ENCODE measurements at regions not wholly inside any gene's neighbourhood (a gene's known extent, or its start where the extent isn't known, plus 50 kb on each side); places are given as distances from the start of the nearest gene placed in this dataset.

GRCh38 chr5:2032432-2032831 is 149.7 kb upstream of the IRX4 start:
- no peak for DNase-seq (ENCODE audit: low read depth)

GRCh38 chr5:2031581-2031980 is 148.9 kb upstream of the IRX4 start:
- DNase-seq (ENCODE audit: low read depth): no peak

- DNase-seq (ENCODE audit: low read depth): no peak
Observed at GRCh38 chr5:2030131-2030530, 147.4 kb upstream of the IRX4 start.

DNA sequence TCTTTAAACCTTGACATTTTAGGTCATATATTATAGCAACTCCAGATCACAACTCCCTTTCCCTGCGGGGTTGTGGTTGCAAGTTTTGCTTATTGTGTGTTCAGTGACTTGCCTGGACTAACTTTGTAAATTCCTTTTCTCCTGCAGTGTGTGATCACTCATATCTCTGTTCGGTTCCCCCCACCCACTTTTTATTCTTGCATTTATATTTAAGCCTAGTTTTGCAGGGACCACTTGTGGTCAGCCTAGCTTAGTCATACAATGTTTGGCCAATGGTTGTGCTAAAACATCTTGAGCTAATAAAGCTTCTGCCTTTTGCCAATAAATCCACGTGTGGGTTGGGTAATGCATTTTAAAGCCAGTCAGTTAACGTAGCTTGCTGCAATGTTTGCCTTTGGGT is 146.5 kb upstream of the IRX4 start:
- DNase-seq (ENCODE audit: low read depth): no peak

GRCh38 chr5:2027790-2028189 is 145.1 kb upstream of the IRX4 start:
- DNase-seq (ENCODE audit: low read depth): no peak

- DNase-seq (ENCODE audit: low read depth): no peak
Observed at GRCh38 chr5:2024986-2025721, 142.4 kb upstream of the IRX4 start.

DNA sequence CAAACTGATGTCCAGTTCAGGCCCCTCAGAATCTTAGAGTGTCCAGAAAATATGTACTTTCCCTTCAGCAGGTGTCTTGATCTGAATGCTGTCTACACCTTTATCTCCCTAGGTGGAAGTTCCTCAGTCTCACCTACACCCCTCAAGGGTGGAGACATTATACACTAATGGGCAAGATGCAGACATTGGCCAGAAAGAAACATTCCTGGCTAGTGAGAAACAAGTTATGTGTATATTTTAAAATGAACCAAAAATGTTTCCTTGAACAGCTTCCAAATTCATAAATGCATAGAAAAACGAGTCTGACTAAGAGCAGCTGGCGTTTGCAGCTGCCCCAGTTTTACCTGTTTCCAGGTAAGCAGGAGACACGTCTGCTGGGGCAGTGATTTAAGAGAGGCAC is 140.5 kb upstream of the IRX4 start:
- DNase-seq (ENCODE audit: low read depth): no peak

GRCh38 chr5:2022436-2022835 is 139.7 kb upstream of the IRX4 start:
- no peak for DNase-seq (ENCODE audit: low read depth)

- DNase-seq (ENCODE audit: low read depth): no peak
Observed at GRCh38 chr5:2021484-2022176, 138.9 kb upstream of the IRX4 start.

DNA sequence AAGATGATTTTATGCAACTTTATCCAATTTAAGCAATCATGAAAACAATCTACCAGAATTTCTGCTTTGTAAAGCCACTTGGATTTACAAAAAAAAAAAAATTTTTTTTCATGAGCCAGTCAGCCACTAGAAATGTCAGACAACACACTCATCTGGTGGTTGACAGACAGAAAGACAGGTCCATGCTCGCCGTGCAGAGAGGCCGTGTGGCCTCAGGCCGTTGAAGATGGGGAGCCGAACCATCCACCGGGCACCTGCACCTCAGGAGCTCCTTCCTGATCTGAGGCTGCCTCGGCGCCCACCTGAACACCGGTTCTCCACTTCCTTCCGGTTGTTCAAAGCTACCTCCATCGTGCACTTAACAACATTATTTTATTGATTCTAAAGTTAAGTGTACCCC is 138.0 kb upstream of the IRX4 start:
- no peak for DNase-seq (ENCODE audit: low read depth)

GRCh38 chr5:2019716-2020115 is 137.0 kb upstream of the IRX4 start:
- no peak for DNase-seq (ENCODE audit: low read depth)

DNA sequence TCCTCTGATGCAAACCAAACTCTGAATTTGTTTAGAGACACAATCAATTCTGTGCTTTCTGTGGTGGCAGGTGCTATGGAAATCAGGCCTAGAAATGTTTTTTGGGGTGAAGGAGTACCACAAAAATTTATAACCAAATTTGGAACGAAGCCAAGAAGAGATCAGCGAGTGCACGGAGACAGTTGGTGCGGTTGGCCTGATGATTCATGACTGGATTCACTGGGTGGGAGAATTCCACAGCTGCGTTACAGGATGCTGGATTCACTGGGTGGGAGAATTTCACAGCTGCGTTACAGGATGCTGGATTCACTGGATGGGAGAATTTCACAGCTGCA is 135.6 kb upstream of the IRX4 start:
- DNase-seq (ENCODE audit: low read depth): no peak

DNA sequence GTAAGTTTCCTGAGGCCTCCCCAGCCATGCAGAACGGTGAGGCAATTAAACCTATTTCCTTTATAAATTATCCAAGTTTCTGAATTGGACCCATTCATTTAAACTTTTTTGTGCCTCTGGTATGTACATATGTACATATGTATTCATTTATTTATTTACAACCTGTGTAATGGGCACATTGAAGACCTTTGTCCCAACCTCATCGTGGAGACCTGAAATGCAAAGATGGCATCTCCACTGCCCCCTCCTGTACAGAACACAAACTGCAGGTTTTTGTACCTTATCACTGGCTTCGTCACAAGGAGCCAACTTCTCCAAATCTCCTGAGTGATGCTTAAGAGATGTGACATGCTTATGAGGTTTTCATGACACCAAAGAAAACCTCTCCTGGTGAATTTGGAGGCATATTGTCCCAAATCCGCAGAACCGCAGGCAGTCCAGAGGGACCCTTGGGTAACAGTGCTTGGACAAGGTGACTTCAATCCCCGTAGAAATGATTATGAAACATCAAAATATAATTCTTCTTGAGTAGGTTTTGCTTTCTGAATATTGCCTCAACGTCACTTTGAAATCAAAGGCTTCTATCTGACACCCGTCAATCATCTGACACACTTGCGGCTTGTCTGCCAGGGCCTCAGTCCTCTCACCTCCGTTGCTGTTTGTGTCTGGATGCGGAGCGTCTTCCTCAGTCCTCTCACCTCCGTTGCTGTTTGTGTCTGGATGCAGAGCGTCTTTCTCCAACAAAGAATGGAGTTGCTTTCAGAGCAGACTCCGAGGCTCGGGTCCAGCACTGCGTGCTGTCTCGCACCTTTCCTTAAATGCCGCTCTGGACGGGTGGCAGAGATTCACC is 135.0 kb upstream of the IRX4 start:
- DNase-seq (ENCODE audit: low read depth): no peak

DNA sequence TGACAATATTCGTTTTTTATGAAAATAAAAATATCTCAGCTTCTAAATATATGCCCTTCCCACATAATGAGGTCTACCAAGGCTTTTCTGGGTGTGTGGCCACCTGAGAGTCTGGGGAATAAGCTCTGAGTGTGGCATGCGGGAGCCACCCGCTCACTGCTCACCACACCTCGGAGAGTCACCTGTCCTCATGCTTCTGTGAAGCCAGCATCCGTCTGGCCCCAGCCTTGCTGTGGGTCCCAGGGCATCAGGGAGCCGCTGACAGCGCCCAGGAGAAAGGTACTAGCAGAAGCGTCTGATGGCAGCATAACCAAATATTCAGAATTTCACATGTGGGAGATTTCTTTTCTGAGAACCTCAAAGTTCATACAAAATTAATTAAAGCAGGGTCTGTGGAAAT is 133.2 kb upstream of the IRX4 start:
- DNase-seq (ENCODE audit: low read depth): no peak

GRCh38 chr5:2015124-2015848 is 132.6 kb upstream of the IRX4 start:
- DNase-seq (ENCODE audit: low read depth): no peak

- no peak for DNase-seq (ENCODE audit: low read depth)
Observed at GRCh38 chr5:2014058-2014610, 131.4 kb upstream of the IRX4 start.

GRCh38 chr5:2013301-2014057 is 130.8 kb upstream of the IRX4 start:
- DNase-seq (ENCODE audit: low read depth): no peak

DNA sequence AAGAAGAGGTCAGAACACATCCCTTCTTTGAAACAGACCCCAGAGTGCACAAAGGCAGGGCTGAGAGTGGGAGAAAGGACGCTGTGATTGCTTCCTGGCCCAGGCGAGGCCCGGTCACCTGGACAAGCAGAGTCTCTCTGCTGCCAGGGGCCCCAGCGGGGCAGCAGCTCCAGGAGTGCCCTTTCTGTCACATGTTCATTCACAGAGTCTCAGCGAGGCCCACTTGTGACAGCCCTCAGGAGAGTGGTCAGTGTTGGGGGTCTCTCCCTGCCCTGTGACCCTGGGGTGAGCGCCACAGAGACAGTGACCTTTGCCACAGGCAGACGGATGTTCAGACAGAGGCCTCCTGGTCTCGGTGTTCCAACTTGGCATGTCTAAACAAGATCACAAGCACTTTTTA is 130.2 kb upstream of the IRX4 start:
- no peak for DNase-seq (ENCODE audit: low read depth)

GRCh38 chr5:2011481-2012411 is 129.0 kb upstream of the IRX4 start:
- DNase-seq (ENCODE audit: low read depth): no peak

GRCh38 chr5:2010940-2011339 is 128.2 kb upstream of the IRX4 start:
- DNase-seq (ENCODE audit: low read depth): no peak
